HepG2 (cell line): ENCODE measurements at regions not wholly inside any gene's neighbourhood (a gene's known extent, or its start where the extent isn't known, plus 50 kb on each side); places are given as distances from the start of the nearest gene placed in this dataset.

Experiments
- ATAC-seq: fragments of 200-7000 bp; cut with Tn5 transposase; 3 replicates; pipeline ENCODE4 v1.9.1; 2020; ENCODE audit warnings: mild to moderate bottlenecking, moderate library complexity
- BruUV-seq: library from RNA; stranded (reverse); fragments of 400-500 nt; replicated peaks from 2 replicates; lab custom pipeline; 2021; lab: Mats Ljungman, UMichigan
- CTCF ChIA-PET: fragments of 300-600 bp; formaldehyde crosslinking; extraction: SDS; loops from one replicate; lab custom pipeline; 2021; ENCODE audit warnings: low total read pairs, inconsistent platforms, low intra/inter-chr PET ratio; lab: Yijun Ruan, JAX
- POLR2A ChIA-PET: fragments of 350-600 bp; sonication (Branson Sonifier 250); formaldehyde crosslinking; loops from one replicate; lab custom pipeline; 2020; ENCODE audit warnings: antibody characterized with exemption, inconsistent platforms; lab: Yijun Ruan, JAX
- DNase-seq: peaks from one replicate; pipeline ENCODE4 v3.0.0-alpha.2; 2015; ENCODE audit warnings: low spot score
- FAIRE-seq: peaks from 3 replicates; lab custom pipeline; 2011; peaks lifted over from hg19 to GRCh38; lab: Jason Lieb, UNC
- H2AFZ ChIP-seq: one replicate; pipeline ENCODE4 v1.6.1; 2011; ENCODE audit warnings: low read length, inconsistent platforms
- H3K27ac ChIP-seq: fragments of 300-600 bp; 3 replicates; pipeline ENCODE4 v1.8.0; 2011; ENCODE audit warnings: mixed run types, mild to moderate bottlenecking, mixed read lengths, low read length, inconsistent platforms; ENCODE audit not compliant: insufficient read depth; ENCODE audit errors: extremely low read length
- H3K27me3 ChIP-seq, 2 experiments: fragments of 200-600 bp in 1 of 2; 2 replicates in 1 of 2; 3 replicates in 1 of 2; pipeline versions ENCODE4 v1.6.0 to v1.8.0; 2011; ENCODE audit warnings: low read length in 2 of 2, mild to moderate bottlenecking in 2 of 2, moderate library complexity in 2 of 2, inconsistent platforms in 1 of 2; ENCODE audit not compliant: insufficient read depth in 2 of 2, control insufficient read depth in 1 of 2
- H3K36me3 ChIP-seq, 2 experiments: fragments of 200-600 bp in 1 of 2; replicated peaks in 1 of 2; 2 replicates in 1 of 2; 3 replicates in 1 of 2; pipeline versions ENCODE4 v1.5.1 to v1.8.0; 2011; ENCODE audit warnings: low read length in 2 of 2, inconsistent platforms in 1 of 2; ENCODE audit not compliant: insufficient read depth in 2 of 2, control insufficient read depth in 1 of 2
- H3K4me1 ChIP-seq: 2 replicates; pipeline ENCODE4 v1.5.1; 2012; ENCODE audit warnings: low read length, inconsistent platforms; ENCODE audit not compliant: insufficient read depth
- H3K4me2 ChIP-seq: 2 replicates; pipeline ENCODE4 v1.6.0; 2011; ENCODE audit warnings: low read depth, low read length, inconsistent platforms
- H3K4me3 ChIP-seq, 3 experiments: fragments of 200-600 bp in 1 of 3; sonication (generic), shearing (Covaris generic) in 1 of 3; replicated peaks in 1 of 3; 2 replicates each; pipeline ENCODE4 v1.5.1; 2011 to 2016; ENCODE audit warnings: low read length in 3 of 3, inconsistent platforms in 2 of 3, low read depth in 2 of 3, mild to moderate bottlenecking in 2 of 3, control low read depth in 1 of 3, mixed read lengths in 1 of 3; ENCODE audit not compliant: insufficient read depth in 1 of 3
- H3K79me2 ChIP-seq: one replicate; pipeline ENCODE4 v1.6.1; 2011; ENCODE audit warnings: low read length, inconsistent platforms; ENCODE audit not compliant: insufficient read depth
- H3K9ac ChIP-seq: 2 replicates; pipeline ENCODE4 v1.6.0; 2011; ENCODE audit warnings: mild to moderate bottlenecking, low read depth, low read length, inconsistent platforms; ENCODE audit not compliant: insufficient read depth
- H3K9me3 ChIP-seq: 2 replicates; pipeline ENCODE4 v1.5.1; 2012; ENCODE audit warnings: mild to moderate bottlenecking, low read length
- H4K20me1 ChIP-seq: 2 replicates; pipeline ENCODE4 v1.6.0; 2011; ENCODE audit warnings: inconsistent platforms, mild to moderate bottlenecking, low read length, moderate library complexity; ENCODE audit not compliant: insufficient read depth
- CREB1 ChIP-seq, 2 experiments: fragments of 450-650 bp in 1 of 2; IDR thresholded peaks; 2 replicates each; pipeline ENCODE4 v1.6.1; 2016 to 2017; ENCODE audit warnings: control low read depth in 1 of 2, mild to moderate bottlenecking in 1 of 2, missing compliant biosample characterization in 1 of 2, missing genetic modification characterization in 1 of 2
- ZNF317 ChIP-seq: sonication (generic); formaldehyde crosslinking; IDR thresholded peaks from 2 replicates; pipeline ENCODE4 v1.5.0; 2020; ENCODE audit warnings: mild to moderate bottlenecking, missing genetic modification reagents
- ZNF768 ChIP-seq: sonication (generic); formaldehyde crosslinking; IDR thresholded peaks from 2 replicates; pipeline ENCODE4 v1.4.0; 2020; ENCODE audit warnings: missing genetic modification reagents
- WGBS: methylation state at CpG from one replicate; pipeline ENCODE4 v1.1.6; 2017; ENCODE audit warnings: low lambda C conversion rate; 5-methylcytosine and 5-hydroxymethylcytosine counted together
- in situ Hi-C: cut with HindIII; loops from 2 replicates; pipeline ENCODE4 v1.10.0; 2017; ENCODE audit warnings: low pct_unique_long_range_greater_than_20kb; ENCODE audit not compliant: extremely low pct_ligation_motif_present
- intact Hi-C: fragments of 100-400 bp; cut with micrococcal nuclease; formaldehyde crosslinking; loops from one replicate; pipeline ENCODE4 v1.10.0; 2022; ENCODE audit not compliant: unreplicated experiment
- TF ChIP-seq, protein P1 (sequence below): sonication (generic); formaldehyde crosslinking; IDR thresholded peaks from 2 replicates; pipeline ENCODE4 v1.9.0; 2022; ENCODE audit warnings: low read depth, missing genetic modification reagents

DNA sequence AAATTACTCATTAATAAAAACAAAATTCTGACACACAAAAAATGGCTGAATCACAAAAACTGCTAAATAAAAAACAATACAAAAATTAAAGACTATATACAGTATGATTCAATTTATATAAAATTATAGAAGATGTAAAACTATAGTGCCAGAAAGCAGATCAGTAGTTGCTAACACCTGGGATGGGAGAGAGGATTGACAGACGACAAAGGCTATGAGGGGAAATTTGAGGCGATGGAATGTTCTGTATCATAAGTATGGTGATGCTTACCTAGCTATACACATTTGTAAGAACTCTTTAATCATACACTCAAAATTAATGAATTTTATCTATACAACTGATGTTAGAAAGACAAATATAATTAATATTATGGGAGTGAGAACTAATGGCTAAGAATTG lies 247.9 kb upstream of the GJE1 start:
- Histone ChIP-seq H3K79me2 (no peaks in the 10 kb centered on the region), H3K36me3 (no peaks in the 10 kb centered on the region), H3K4me3 (no peak overlapping the region), H3K27me3 (no peaks in the 10 kb centered on the region), H2AFZ (no peak overlapping the region), H3K9me3 (no peaks in the 10 kb centered on the region), H3K9ac (no peak overlapping the region), H3K4me1 (no peaks in the 10 kb centered on the region), H4K20me1 (no peaks in the 10 kb centered on the region), H3K27ac (no peak overlapping the region), H3K4me2 (no peak overlapping the region)
- ChIA-PET CTCF (no interaction called here), POLR2A (no interaction called here)
- 29% methylated on average over 2 of the region's 2 CpGs for WGBS
- FAIRE-seq (no peak), ATAC-seq (no peak), DNase-seq (no peak)
- intact Hi-C loops, result no loop called here
- peak; percentile 56; the same call in 1 of the 2 replicates for TF ChIP-seq ZNF317
- TF ChIP-seq, protein P1, sequence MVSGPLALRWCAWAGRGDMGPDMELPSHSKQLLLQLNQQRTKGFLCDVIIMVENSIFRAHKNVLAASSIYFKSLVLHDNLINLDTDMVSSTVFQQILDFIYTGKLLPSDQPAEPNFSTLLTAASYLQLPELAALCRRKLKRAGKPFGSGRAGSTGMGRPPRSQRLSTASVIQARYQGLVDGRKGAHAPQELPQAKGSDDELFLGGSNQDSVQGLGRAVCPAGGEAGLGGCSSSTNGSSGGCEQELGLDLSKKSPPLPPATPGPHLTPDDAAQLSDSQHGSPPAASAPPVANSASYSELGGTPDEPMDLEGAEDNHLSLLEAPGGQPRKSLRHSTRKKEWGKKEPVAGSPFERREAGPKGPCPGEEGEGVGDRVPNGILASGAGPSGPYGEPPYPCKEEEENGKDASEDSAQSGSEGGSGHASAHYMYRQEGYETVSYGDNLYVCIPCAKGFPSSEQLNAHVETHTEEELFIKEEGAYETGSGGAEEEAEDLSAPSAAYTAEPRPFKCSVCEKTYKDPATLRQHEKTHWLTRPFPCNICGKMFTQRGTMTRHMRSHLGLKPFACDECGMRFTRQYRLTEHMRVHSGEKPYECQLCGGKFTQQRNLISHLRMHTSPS (CRISPR knock-in tag), result no peak
- in situ Hi-C loops, result no loop called here
- BruUV-seq, result no TSS peak

DNA sequence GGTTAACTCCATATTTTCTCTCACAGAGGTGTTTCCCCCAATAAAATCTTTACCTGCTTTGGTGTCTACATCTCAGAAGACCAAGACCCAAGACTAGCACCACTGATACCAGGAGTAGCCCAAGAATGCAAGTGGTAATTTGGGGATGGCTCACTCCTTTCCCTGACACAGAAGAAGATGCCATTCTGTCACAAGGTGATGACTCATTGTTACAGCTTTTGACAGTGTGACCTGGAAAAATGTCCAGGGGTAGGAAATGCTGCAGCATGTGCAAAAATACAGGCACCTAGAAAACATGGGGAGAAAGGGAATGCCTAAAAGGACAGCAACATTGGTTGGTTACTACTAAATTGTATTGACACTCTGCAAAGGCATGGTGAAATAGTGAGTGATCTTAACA lies 254.0 kb upstream of the GJE1 start:
- Histone ChIP-seq H3K27me3 (no peaks in the 10 kb centered on the region), H3K4me2 (no peak overlapping the region), H4K20me1 (no peaks in the 10 kb centered on the region), H3K79me2 (no peaks in the 10 kb centered on the region), H3K9me3 (no peaks in the 10 kb centered on the region), H3K9ac (no peak overlapping the region), H3K36me3 (no peaks in the 10 kb centered on the region), H3K4me1 (peaks cover 14% of the 10 kb centered on the region), H2AFZ (no peak overlapping the region), H3K4me3 (no peak overlapping the region), H3K27ac (no peak overlapping the region)
- FAIRE-seq, result no peak
- in situ Hi-C loops, result no loop called here
- CTCF ChIA-PET, result no interaction called here
- no TSS peak for BruUV-seq
- TF ChIP-seq CREB1 (IDR thresholded peaks at IDR 0.05) (peak; percentile 62), CREB1 (CRISPR knock-in tag; IDR thresholded peaks at IDR 0.05) (no peak), ZNF768 (CRISPR knock-in tag) (no peak)
- ATAC-seq, result no peak
- intact Hi-C loops, result no loop called here
- DNase-seq, result no peak
- POLR2A ChIA-PET, result no interaction called here
